ENCODE measurements at regions not wholly inside any gene's neighbourhood (a gene's known extent, or its start where the extent isn't known, plus 50 kb on each side); places are given as distances from the start of the nearest gene placed in this dataset.

- Histone ChIP-seq H3K9me3 (ENCODE audit: control insufficient read depth, low read depth, low read length) (no peaks in the 10 kb centered on the region), H3K4me1 (ENCODE audit: control insufficient read depth, extremely low read depth, insufficient read depth, low read length) (no peaks in the 10 kb centered on the region), H2AFZ (ENCODE audit: control insufficient read depth, low read length) (no peak overlapping the region), H3K27me3 (ENCODE audit: control insufficient read depth, extremely low read depth, insufficient read depth, low read length) (no peaks in the 10 kb centered on the region), H3K36me3 (ENCODE audit: control insufficient read depth in 2 of 2, extremely low read depth in 1 of 2, insufficient read depth in 2 of 2, low read length in 2 of 2) (no peaks in the 10 kb centered on the region), H4K20me1 (ENCODE audit: control insufficient read depth, extremely low read depth, insufficient read depth, low read length) (no peaks in the 10 kb centered on the region), H3K4me3 (ENCODE audit: control insufficient read depth in 2 of 3, extremely low read depth in 1 of 3, insufficient read depth in 2 of 3, low read depth in 1 of 3, low read length in 3 of 3) (no peak overlapping the region), H3K27ac (ENCODE audit: control insufficient read depth, insufficient read depth, low read length) (no peak overlapping the region), H3K9ac (ENCODE audit: control insufficient read depth, extremely low read depth, insufficient read depth, low read length) (no peak overlapping the region), H3K9me1 (ENCODE audit: control insufficient read depth, extremely low read depth, insufficient read depth, low read length) (no peaks in the 10 kb centered on the region), H3K79me2 (ENCODE audit: control insufficient read depth, insufficient read depth, low read length) (no peaks in the 10 kb centered on the region), H3K4me2 (ENCODE audit: control insufficient read depth, extremely low read depth, insufficient read depth, low read depth, low read length) (no peak overlapping the region)
- DNase-seq (ENCODE audit: low read depth, low spot score): no peak
- TF ChIP-seq, protein P1, sequence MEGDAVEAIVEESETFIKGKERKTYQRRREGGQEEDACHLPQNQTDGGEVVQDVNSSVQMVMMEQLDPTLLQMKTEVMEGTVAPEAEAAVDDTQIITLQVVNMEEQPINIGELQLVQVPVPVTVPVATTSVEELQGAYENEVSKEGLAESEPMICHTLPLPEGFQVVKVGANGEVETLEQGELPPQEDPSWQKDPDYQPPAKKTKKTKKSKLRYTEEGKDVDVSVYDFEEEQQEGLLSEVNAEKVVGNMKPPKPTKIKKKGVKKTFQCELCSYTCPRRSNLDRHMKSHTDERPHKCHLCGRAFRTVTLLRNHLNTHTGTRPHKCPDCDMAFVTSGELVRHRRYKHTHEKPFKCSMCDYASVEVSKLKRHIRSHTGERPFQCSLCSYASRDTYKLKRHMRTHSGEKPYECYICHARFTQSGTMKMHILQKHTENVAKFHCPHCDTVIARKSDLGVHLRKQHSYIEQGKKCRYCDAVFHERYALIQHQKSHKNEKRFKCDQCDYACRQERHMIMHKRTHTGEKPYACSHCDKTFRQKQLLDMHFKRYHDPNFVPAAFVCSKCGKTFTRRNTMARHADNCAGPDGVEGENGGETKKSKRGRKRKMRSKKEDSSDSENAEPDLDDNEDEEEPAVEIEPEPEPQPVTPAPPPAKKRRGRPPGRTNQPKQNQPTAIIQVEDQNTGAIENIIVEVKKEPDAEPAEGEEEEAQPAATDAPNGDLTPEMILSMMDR (optimal IDR thresholded peaks at IDR 0.05 in 1 of 3, IDR thresholded peaks at IDR 0.05 in 1 of 3, conservative IDR thresholded peaks at IDR 0.05 in 1 of 3; ENCODE audit: extremely low read depth in 1 of 3, insufficient read depth in 2 of 3, low read length in 3 of 3): no peak
- TF ChIP-seq EZH2 (IDR thresholded peaks at IDR 0.05; ENCODE audit: low read length): no peak
- FAIRE-seq: no peak
- dilution Hi-C loops (cut with MboI; ENCODE audit: extremely low pct_ligation_motif_present, low sequenced_read_pairs): no loop called here
Measured at GRCh38 chr5:118603278-118603677, 385.1 kb downstream of the DTWD2 start.

DNA sequence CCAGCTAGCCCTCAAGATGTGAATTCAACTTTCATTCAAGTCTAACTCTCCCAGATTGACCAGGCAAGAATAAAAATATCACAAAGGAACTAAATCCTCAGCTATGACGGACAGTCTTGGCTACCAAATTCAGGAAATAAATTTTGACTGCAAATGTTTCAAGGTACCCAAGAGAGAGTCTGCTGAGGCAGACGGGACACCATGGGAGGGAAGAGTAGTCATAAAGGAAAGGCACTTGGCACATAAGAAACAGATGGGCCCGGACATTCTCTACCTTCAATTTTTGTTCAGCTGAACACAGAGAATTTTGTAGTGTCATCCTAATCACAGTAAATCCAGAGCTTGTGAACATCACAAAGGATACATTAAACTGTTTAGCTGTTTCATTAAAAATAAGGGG is 390.0 kb downstream of the DTWD2 start:
- no peaks in the 10 kb centered on the region for H3K4me1 ChIP-seq (ENCODE audit: control insufficient read depth, extremely low read depth, insufficient read depth, low read length)
- no peaks in the 10 kb centered on the region for H3K79me2 ChIP-seq (ENCODE audit: control insufficient read depth, insufficient read depth, low read length)
- no peak overlapping the region for H3K27ac ChIP-seq (ENCODE audit: control insufficient read depth, insufficient read depth, low read length)
- H3K9me3 ChIP-seq (ENCODE audit: control insufficient read depth, low read depth, low read length): no peaks in the 10 kb centered on the region
- H3K4me3 ChIP-seq (ENCODE audit: control insufficient read depth in 2 of 3, extremely low read depth in 1 of 3, insufficient read depth in 2 of 3, low read depth in 1 of 3, low read length in 3 of 3): no peak overlapping the region
- H4K20me1 ChIP-seq (ENCODE audit: control insufficient read depth, extremely low read depth, insufficient read depth, low read length): no peaks in the 10 kb centered on the region
- TF ChIP-seq EZH2 (IDR thresholded peaks at IDR 0.05; ENCODE audit: low read length): no peak
- TF ChIP-seq, protein P1 (optimal IDR thresholded peaks at IDR 0.05 in 1 of 3, IDR thresholded peaks at IDR 0.05 in 1 of 3, conservative IDR thresholded peaks at IDR 0.05 in 1 of 3; ENCODE audit: extremely low read depth in 1 of 3, insufficient read depth in 2 of 3, low read length in 3 of 3): no peak
- no peaks in the 10 kb centered on the region for H3K27me3 ChIP-seq (ENCODE audit: control insufficient read depth, extremely low read depth, insufficient read depth, low read length)
- H3K9me1 ChIP-seq (ENCODE audit: control insufficient read depth, extremely low read depth, insufficient read depth, low read length): no peaks in the 10 kb centered on the region
- H3K4me2 ChIP-seq (ENCODE audit: control insufficient read depth, extremely low read depth, insufficient read depth, low read depth, low read length): no peak overlapping the region
- H3K36me3 ChIP-seq (ENCODE audit: control insufficient read depth in 2 of 2, extremely low read depth in 1 of 2, insufficient read depth in 2 of 2, low read length in 2 of 2): no peaks in the 10 kb centered on the region
- FAIRE-seq: no peak
- dilution Hi-C loops (cut with MboI; ENCODE audit: extremely low pct_ligation_motif_present, low sequenced_read_pairs): no loop called here
- no peak overlapping the region for H2AFZ ChIP-seq (ENCODE audit: control insufficient read depth, low read length)
- DNase-seq (ENCODE audit: low read depth, low spot score): no peak
- H3K9ac ChIP-seq (ENCODE audit: control insufficient read depth, extremely low read depth, insufficient read depth, low read length): no peak overlapping the region

Measured in keratinocyte (primary cell).